ENCODE measurements at regions not wholly inside any gene's neighbourhood (a gene's known extent, or its start where the extent isn't known, plus 50 kb on each side); places are given as distances from the start of the nearest gene placed in this dataset.

DNA sequence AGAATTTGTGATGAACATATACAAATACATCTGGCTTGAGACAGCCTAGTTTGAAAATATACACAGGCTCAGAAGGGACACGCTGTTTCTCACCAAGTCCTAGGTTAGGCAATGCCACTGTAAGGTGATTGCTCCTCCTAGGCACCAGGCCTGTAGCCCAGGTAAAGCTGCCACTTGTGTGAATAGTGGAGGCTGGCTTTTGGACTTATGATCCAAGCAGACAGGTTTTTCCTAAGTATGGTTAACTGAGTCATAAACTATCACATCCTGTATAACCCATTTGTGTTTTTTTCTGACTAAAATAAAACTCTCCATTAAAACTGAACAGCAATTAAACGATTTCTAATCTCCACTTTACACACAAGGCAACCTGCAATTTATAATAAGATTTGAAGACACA lies 81.0 kb downstream of the SEMA4F start:
- Histone ChIP-seq H3K4me3 (ENCODE audit: low read length in 2 of 2) (no peak overlapping the region), H3K18ac (ENCODE audit: low read length) (no peak overlapping the region), H2AK5ac (ENCODE audit: low read depth, low read length) (no peak overlapping the region), H3K27me3 (ENCODE audit: control insufficient read depth in 3 of 3, insufficient read depth in 3 of 3, low read depth in 1 of 3, low read length in 3 of 3) (no peaks in the 10 kb centered on the region), H3K4me1 (ENCODE audit: control insufficient read depth in 2 of 2, insufficient read depth in 1 of 2, low read depth in 1 of 2, low read length in 2 of 2) (peaks cover 2 to 22% of the 10 kb centered on the region in 2 donors), H3K27ac (replicated peaks; ENCODE audit: low read length) (peak overlapping the region; percentile 53), H3K9ac (ENCODE audit: low read depth, low read length, poor library complexity) (no peak overlapping the region), H3K4me2 (ENCODE audit: insufficient read depth, low read length, poor library complexity, severe bottlenecking) (no peak overlapping the region), H3K79me1 (ENCODE audit: low read depth, low read length) (no peaks in the 10 kb centered on the region), H2BK12ac (ENCODE audit: low read length) (no peak overlapping the region), H3K14ac (ENCODE audit: low read length) (no peak overlapping the region), H3K9me3 (replicated peaks in 1 of 2; ENCODE audit: control insufficient read depth in 2 of 2, insufficient read depth in 1 of 2, low read depth in 1 of 2, low read length in 2 of 2) (peaks cover 0 to 18% of the 10 kb centered on the region in 2 donors), H4K91ac (ENCODE audit: low read depth, low read length, poor library complexity) (no peak overlapping the region), H4K8ac (ENCODE audit: low read depth, low read length) (no peak overlapping the region), H2BK15ac (ENCODE audit: low read length) (no peak overlapping the region), H3K36me3 (replicated peaks in 1 of 2; ENCODE audit: control insufficient read depth in 2 of 2, insufficient read depth in 2 of 2, low read length in 2 of 2) (no peaks in the 10 kb centered on the region), H2BK5ac (ENCODE audit: low read length) (no peak overlapping the region), H3K23ac (ENCODE audit: low read depth, low read length, poor library complexity) (no peak overlapping the region), H3K4ac (ENCODE audit: low read length) (no peak overlapping the region), H2BK120ac (ENCODE audit: low read depth, low read length) (no peak overlapping the region), H2AFZ (ENCODE audit: low read length) (peak overlapping the region; percentile 51)
- WGBS, 2 donors (ENCODE audit: extremely low coverage in 2 of 2, insufficient read length in 2 of 2, insufficient replicate concordance in 1 of 2): no CpG with 5 or more reads among the region's 2 CpGs
- no peak for DNase-seq (ENCODE audit: low spot score)

DNA sequence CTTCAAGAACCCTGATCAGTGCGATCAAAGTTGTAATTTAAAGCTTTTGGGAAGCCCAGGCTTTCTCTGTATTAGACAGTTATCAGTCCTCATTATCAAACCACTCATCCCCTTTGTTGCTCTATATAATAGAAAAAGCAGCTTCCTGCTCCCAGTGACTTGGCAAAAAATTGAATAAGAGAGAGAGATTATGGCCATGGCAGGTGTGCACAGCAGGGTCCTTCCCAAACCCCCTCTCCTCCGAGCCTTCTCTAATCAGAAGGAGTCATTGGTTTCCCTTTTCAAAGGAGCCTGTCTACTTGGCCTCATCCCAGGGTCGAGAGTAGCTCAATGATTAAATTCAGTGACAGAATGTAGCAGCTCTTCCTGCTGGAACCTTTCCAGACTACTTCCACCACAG lies 81.5 kb downstream of the SEMA4F start:
- Histone ChIP-seq H3K4ac (ENCODE audit: low read length) (no peak overlapping the region), H3K27ac (replicated peaks; ENCODE audit: low read length) (peak overlapping the region; percentile 53), H3K9ac (ENCODE audit: low read depth, low read length, poor library complexity) (no peak overlapping the region), H3K27me3 (ENCODE audit: control insufficient read depth in 3 of 3, insufficient read depth in 3 of 3, low read depth in 1 of 3, low read length in 3 of 3) (no peaks in the 10 kb centered on the region), H2AFZ (ENCODE audit: low read length) (peak overlapping the region; percentile 51), H3K4me2 (ENCODE audit: insufficient read depth, low read length, poor library complexity, severe bottlenecking) (no peak overlapping the region), H3K36me3 (replicated peaks in 1 of 2; ENCODE audit: control insufficient read depth in 2 of 2, insufficient read depth in 2 of 2, low read length in 2 of 2) (no peaks in the 10 kb centered on the region), H3K9me3 (replicated peaks in 1 of 2; ENCODE audit: control insufficient read depth in 2 of 2, insufficient read depth in 1 of 2, low read depth in 1 of 2, low read length in 2 of 2) (peaks cover 0 to 18% of the 10 kb centered on the region in 2 donors), H4K8ac (ENCODE audit: low read depth, low read length) (no peak overlapping the region), H4K91ac (ENCODE audit: low read depth, low read length, poor library complexity) (no peak overlapping the region), H2BK15ac (ENCODE audit: low read length) (no peak overlapping the region), H2BK12ac (ENCODE audit: low read length) (no peak overlapping the region), H3K18ac (ENCODE audit: low read length) (no peak overlapping the region), H3K4me1 (ENCODE audit: control insufficient read depth in 2 of 2, insufficient read depth in 1 of 2, low read depth in 1 of 2, low read length in 2 of 2) (peaks cover 3 to 23% of the 10 kb centered on the region in 2 donors), H3K4me3 (ENCODE audit: low read length in 2 of 2) (no peak overlapping the region), H2BK120ac (ENCODE audit: low read depth, low read length) (no peak overlapping the region), H2AK5ac (ENCODE audit: low read depth, low read length) (no peak overlapping the region), H3K79me1 (ENCODE audit: low read depth, low read length) (no peaks in the 10 kb centered on the region), H2BK5ac (ENCODE audit: low read length) (no peak overlapping the region), H3K23ac (ENCODE audit: low read depth, low read length, poor library complexity) (no peak overlapping the region), H3K14ac (ENCODE audit: low read length) (no peak overlapping the region)
- no CpG with 5 or more reads among the region's 3 CpGs for WGBS, 2 donors (ENCODE audit: extremely low coverage in 2 of 2, insufficient read length in 2 of 2, insufficient replicate concordance in 1 of 2)
- DNase-seq (ENCODE audit: low spot score): peak; percentile 33

DNA sequence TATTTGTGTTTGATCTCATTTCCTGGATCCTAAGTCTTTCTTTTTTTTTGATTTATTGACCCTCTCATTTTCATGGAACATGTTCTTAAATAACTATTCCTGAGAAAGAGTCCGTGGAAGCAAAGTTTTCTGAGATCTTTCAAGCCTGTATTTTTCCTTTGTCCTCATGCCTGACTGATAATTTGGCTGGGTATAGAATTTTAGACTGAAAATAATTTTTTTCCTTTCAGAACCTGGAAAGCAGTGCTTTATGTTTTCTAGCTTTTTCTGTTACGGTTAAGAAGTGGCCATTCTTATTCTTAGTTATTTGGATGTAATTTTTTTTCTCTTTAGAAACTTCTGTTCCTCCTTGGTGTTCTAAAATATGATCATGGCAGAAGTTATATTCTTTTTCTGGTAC lies 82.5 kb downstream of the SEMA4F start:
- Histone ChIP-seq H2AFZ (ENCODE audit: low read length) (no peak overlapping the region), H3K9ac (ENCODE audit: low read depth, low read length, poor library complexity) (no peak overlapping the region), H3K4me3 (ENCODE audit: low read length in 2 of 2) (no peak overlapping the region), H3K4ac (ENCODE audit: low read length) (no peak overlapping the region), H4K8ac (ENCODE audit: low read depth, low read length) (no peak overlapping the region), H3K23ac (ENCODE audit: low read depth, low read length, poor library complexity) (no peak overlapping the region), H4K91ac (ENCODE audit: low read depth, low read length, poor library complexity) (no peak overlapping the region), H2BK15ac (ENCODE audit: low read length) (no peak overlapping the region), H3K27ac (replicated peaks; ENCODE audit: low read length) (no peak overlapping the region), H2BK120ac (ENCODE audit: low read depth, low read length) (no peak overlapping the region), H3K36me3 (replicated peaks in 1 of 2; ENCODE audit: control insufficient read depth in 2 of 2, insufficient read depth in 2 of 2, low read length in 2 of 2) (no peaks in the 10 kb centered on the region), H3K18ac (ENCODE audit: low read length) (no peak overlapping the region), H3K4me2 (ENCODE audit: insufficient read depth, low read length, poor library complexity, severe bottlenecking) (no peak overlapping the region), H2BK5ac (ENCODE audit: low read length) (no peak overlapping the region), H3K79me1 (ENCODE audit: low read depth, low read length) (no peaks in the 10 kb centered on the region), H2AK5ac (ENCODE audit: low read depth, low read length) (no peak overlapping the region), H3K14ac (ENCODE audit: low read length) (no peak overlapping the region), H2BK12ac (ENCODE audit: low read length) (no peak overlapping the region), H3K4me1 (ENCODE audit: control insufficient read depth in 2 of 2, insufficient read depth in 1 of 2, low read depth in 1 of 2, low read length in 2 of 2) (peaks cover 8 to 26% of the 10 kb centered on the region in 2 donors), H3K27me3 (ENCODE audit: control insufficient read depth in 3 of 3, insufficient read depth in 3 of 3, low read depth in 1 of 3, low read length in 3 of 3) (no peaks in the 10 kb centered on the region), H3K9me3 (replicated peaks in 1 of 2; ENCODE audit: control insufficient read depth in 2 of 2, insufficient read depth in 1 of 2, low read depth in 1 of 2, low read length in 2 of 2) (peaks cover 0 to 18% of the 10 kb centered on the region in 2 donors)
- WGBS, 2 donors (ENCODE audit: extremely low coverage in 2 of 2, insufficient read length in 2 of 2, insufficient replicate concordance in 1 of 2): no CpG with 5 or more reads among the region's 2 CpGs
- no peak for DNase-seq (ENCODE audit: low spot score)

DNA sequence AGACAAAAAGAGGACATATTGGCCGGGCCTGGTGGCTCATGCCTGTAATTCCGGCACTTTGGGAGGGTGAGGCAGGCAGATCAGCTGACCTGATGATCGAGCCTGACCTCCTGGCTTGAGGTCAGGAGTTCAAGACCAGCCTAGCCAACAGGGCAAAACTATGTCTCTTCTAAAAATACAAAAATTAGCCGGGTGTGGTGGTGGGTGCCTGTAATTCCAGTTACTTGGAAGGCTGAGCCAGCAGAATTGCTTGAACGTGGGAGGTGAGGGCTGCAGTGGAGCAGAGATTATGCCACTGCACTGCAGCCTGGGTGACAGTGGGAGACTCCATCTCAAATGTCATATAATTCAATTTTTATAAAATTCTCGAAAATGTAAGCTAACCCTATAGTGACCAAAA lies 84.5 kb downstream of the SEMA4F start:
- H3K4me1 ChIP-seq (ENCODE audit: control insufficient read depth in 2 of 2, insufficient read depth in 1 of 2, low read depth in 1 of 2, low read length in 2 of 2): peaks cover 8 to 26% of the 10 kb centered on the region in 2 donors
- peaks cover 0 to 18% of the 10 kb centered on the region in 2 donors for H3K9me3 ChIP-seq (replicated peaks in 1 of 2; ENCODE audit: control insufficient read depth in 2 of 2, insufficient read depth in 1 of 2, low read depth in 1 of 2, low read length in 2 of 2)
- H2BK120ac ChIP-seq (ENCODE audit: low read depth, low read length): no peak overlapping the region
- no peak overlapping the region for H3K4ac ChIP-seq (ENCODE audit: low read length)
- H3K4me3 ChIP-seq (ENCODE audit: low read length in 2 of 2): no peak overlapping the region
- no peak overlapping the region for H4K8ac ChIP-seq (ENCODE audit: low read depth, low read length)
- H4K91ac ChIP-seq (ENCODE audit: low read depth, low read length, poor library complexity): no peak overlapping the region
- no CpG with 5 or more reads among the region's 6 CpGs for WGBS, 2 donors (ENCODE audit: extremely low coverage in 2 of 2, insufficient read length in 2 of 2, insufficient replicate concordance in 1 of 2)
- no peak overlapping the region for H2BK12ac ChIP-seq (ENCODE audit: low read length)
- no peaks in the 10 kb centered on the region for H3K79me1 ChIP-seq (ENCODE audit: low read depth, low read length)
- no peak overlapping the region for H3K18ac ChIP-seq (ENCODE audit: low read length)
- no peak overlapping the region for H3K23ac ChIP-seq (ENCODE audit: low read depth, low read length, poor library complexity)
- H3K14ac ChIP-seq (ENCODE audit: low read length): no peak overlapping the region
- no peak overlapping the region for H3K9ac ChIP-seq (ENCODE audit: low read depth, low read length, poor library complexity)
- H2BK15ac ChIP-seq (ENCODE audit: low read length): no peak overlapping the region
- H3K36me3 ChIP-seq (replicated peaks in 1 of 2; ENCODE audit: control insufficient read depth in 2 of 2, insufficient read depth in 2 of 2, low read length in 2 of 2): no peaks in the 10 kb centered on the region
- no peak for DNase-seq (ENCODE audit: low spot score)
- no peak overlapping the region for H2BK5ac ChIP-seq (ENCODE audit: low read length)
- H3K4me2 ChIP-seq (ENCODE audit: insufficient read depth, low read length, poor library complexity, severe bottlenecking): no peak overlapping the region
- no peaks in the 10 kb centered on the region for H3K27me3 ChIP-seq (ENCODE audit: control insufficient read depth in 3 of 3, insufficient read depth in 3 of 3, low read depth in 1 of 3, low read length in 3 of 3)
- no peak overlapping the region for H2AFZ ChIP-seq (ENCODE audit: low read length)
- H2AK5ac ChIP-seq (ENCODE audit: low read depth, low read length): no peak overlapping the region
- H3K27ac ChIP-seq (replicated peaks; ENCODE audit: low read length): no peak overlapping the region

Measured in neuronal stem cell (in vitro differentiated cells).